ENCODE measurements at regions not wholly inside any gene's neighbourhood (a gene's known extent, or its start where the extent isn't known, plus 50 kb on each side); places are given as distances from the start of the nearest gene placed in this dataset.
"Not testable (repeated sequence)": the region's sequence is repeated elsewhere in the genome, so short reads cannot be mapped to it uniquely, and the experiment has no call there.

- TF ChIP-seq CTCF, POLR2A (IDR thresholded peaks at IDR 0.05): not testable (repeated sequence)
These were observed 157.4 kb downstream of the BCL2L11 start for GRCh38 chr2:111278133-111278532.

Measured in Peyer's patch (tissue), 4 donors.